GM18907 (cell line): ENCODE measurements at regions not wholly inside any gene's neighbourhood (a gene's known extent, or its start where the extent isn't known, plus 50 kb on each side); places are given as distances from the start of the nearest gene placed in this dataset.

Source experiments
- ATAC-seq: cut with Tn5 transposase; IDR thresholded peaks from one replicate; pipeline ENCODE4 v1.9.1; 2021; ENCODE audit warnings: mild to moderate bottlenecking, moderate library complexity; ENCODE audit not compliant: unreplicated experiment

- ATAC-seq = no peak
Measured at GRCh38 chr17:55829995-55830612, 79.3 kb downstream of the PCTP start.

GRCh38 chr17:55830699-55831471 lies 80.0 kb downstream of the PCTP start:
- no peak for ATAC-seq

- ATAC-seq = no peak
Measured at GRCh38 chr17:55833306-55833705, 82.5 kb downstream of the PCTP start.

GRCh38 chr17:55842405-55843158 lies 91.7 kb downstream of the PCTP start:
- ATAC-seq = no peak

- no peak for ATAC-seq
Measured at GRCh38 chr17:55843785-55844184, 92.9 kb downstream of the PCTP start.

GRCh38 chr17:55845385-55845784 lies 94.5 kb downstream of the PCTP start:
- ATAC-seq = no peak

GRCh38 chr17:55846745-55847144 lies 95.9 kb downstream of the PCTP start:
- no peak for ATAC-seq

- peak; percentile 73 for ATAC-seq
Measured at GRCh38 chr17:55852734-55853133, 101.9 kb downstream of the PCTP start.

GRCh38 chr17:55859301-55859795 lies 108.5 kb downstream of the PCTP start:
- no peak for ATAC-seq

- ATAC-seq = no peak
Measured at GRCh38 chr17:55865072-55865762, 114.4 kb downstream of the PCTP start.

GRCh38 chr17:55870044-55870443 lies 119.2 kb downstream of the PCTP start:
- no peak for ATAC-seq

- ATAC-seq = no peak
Measured at GRCh38 chr17:55872374-55872773, 121.5 kb downstream of the PCTP start.

GRCh38 chr17:55873017-55873758 lies 122.3 kb downstream of the PCTP start:
- no peak for ATAC-seq

- no peak for ATAC-seq
Measured at GRCh38 chr17:55883149-55883548, 132.3 kb downstream of the PCTP start.

- ATAC-seq = no peak
Measured at GRCh38 chr17:55887531-55887930, 136.7 kb downstream of the PCTP start.

- ATAC-seq = no peak
Measured at GRCh38 chr17:55889271-55889670, 138.4 kb downstream of the PCTP start.

- ATAC-seq = no peak
Measured at GRCh38 chr17:55895112-55895759, 144.4 kb downstream of the PCTP start.

GRCh38 chr17:55897301-55897700 lies 146.4 kb downstream of the PCTP start:
- ATAC-seq = no peak

GRCh38 chr17:55898195-55898594 lies 147.3 kb downstream of the PCTP start:
- ATAC-seq = no peak

GRCh38 chr17:55900188-55900587 lies 149.3 kb downstream of the PCTP start:
- ATAC-seq = no peak
